ENCODE measurements at regions not wholly inside any gene's neighbourhood (a gene's known extent, or its start where the extent isn't known, plus 50 kb on each side); places are given as distances from the start of the nearest gene placed in this dataset.

- H3K9me3 ChIP-seq, result no peaks in the 10 kb centered on the region
- no peak overlapping the region for H3K27ac ChIP-seq
- no peak overlapping the region for H3K4me3 ChIP-seq
- ATAC-seq (ENCODE audit: insufficient number of reproducible peaks, low FRiP score, low read depth) (no peak), DNase-seq (ENCODE audit: low spot score) (no peak)
- no peaks in the 10 kb centered on the region for H3K36me3 ChIP-seq
- no peak for TF ChIP-seq CTCF (IDR thresholded peaks at IDR 0.05)
- no peaks in the 10 kb centered on the region for H3K4me1 ChIP-seq (ENCODE audit: control insufficient read depth in 1 of 2, low read depth in 2 of 2)
- H3K27me3 ChIP-seq (replicated peaks; ENCODE audit: insufficient read depth), result no peaks in the 10 kb centered on the region
These were observed 394.2 kb upstream of the SPRED2 start for GRCh38 chr2:65826567-65826966.

GRCh38 chr2:65823511-65823910, 391.1 kb upstream of the SPRED2 start:
- ATAC-seq (ENCODE audit: insufficient number of reproducible peaks, low FRiP score, low read depth) (no peak), DNase-seq (ENCODE audit: low spot score) (no peak)
- TF ChIP-seq CTCF (IDR thresholded peaks at IDR 0.05), result no peak
- no peak overlapping the region for H3K27ac ChIP-seq
- H3K4me3 ChIP-seq, result no peak overlapping the region
- no peaks in the 10 kb centered on the region for H3K9me3 ChIP-seq
- no peaks in the 10 kb centered on the region for H3K36me3 ChIP-seq
- H3K27me3 ChIP-seq (replicated peaks; ENCODE audit: insufficient read depth), result no peaks in the 10 kb centered on the region
- no peaks in the 10 kb centered on the region for H3K4me1 ChIP-seq (ENCODE audit: control insufficient read depth in 1 of 2, low read depth in 2 of 2)

- DNase-seq (ENCODE audit: low spot score), result no peak
- ATAC-seq (ENCODE audit: insufficient number of reproducible peaks, low FRiP score, low read depth), result no peak
- Histone ChIP-seq H3K36me3 (no peaks in the 10 kb centered on the region), H3K27ac (no peak overlapping the region), H3K4me3 (no peak overlapping the region), H3K27me3 (replicated peaks; ENCODE audit: insufficient read depth) (no peaks in the 10 kb centered on the region), H3K4me1 (ENCODE audit: control insufficient read depth in 1 of 2, low read depth in 2 of 2) (no peaks in the 10 kb centered on the region), H3K9me3 (no peaks in the 10 kb centered on the region)
- TF ChIP-seq CTCF (IDR thresholded peaks at IDR 0.05), result no peak
These were observed 388.1 kb upstream of the SPRED2 start for GRCh38 chr2:65820454-65820853.

GRCh38 chr2:65819963-65820362, 387.6 kb upstream of the SPRED2 start:
- Histone ChIP-seq H3K9me3 (no peaks in the 10 kb centered on the region), H3K4me3 (no peak overlapping the region), H3K27me3 (replicated peaks; ENCODE audit: insufficient read depth) (no peaks in the 10 kb centered on the region), H3K36me3 (no peaks in the 10 kb centered on the region), H3K4me1 (ENCODE audit: control insufficient read depth in 1 of 2, low read depth in 2 of 2) (no peaks in the 10 kb centered on the region), H3K27ac (no peak overlapping the region)
- no peak for ATAC-seq (ENCODE audit: insufficient number of reproducible peaks, low FRiP score, low read depth)
- no peak for TF ChIP-seq CTCF (IDR thresholded peaks at IDR 0.05)
- DNase-seq (ENCODE audit: low spot score), result no peak

GRCh38 chr2:65818873-65819451, 386.6 kb upstream of the SPRED2 start:
- Histone ChIP-seq H3K4me1 (ENCODE audit: control insufficient read depth in 1 of 2, low read depth in 2 of 2) (no peaks in the 10 kb centered on the region), H3K27ac (no peak overlapping the region), H3K36me3 (no peaks in the 10 kb centered on the region), H3K4me3 (no peak overlapping the region), H3K9me3 (no peaks in the 10 kb centered on the region), H3K27me3 (replicated peaks; ENCODE audit: insufficient read depth) (no peaks in the 10 kb centered on the region)
- no peak for ATAC-seq (ENCODE audit: insufficient number of reproducible peaks, low FRiP score, low read depth)
- DNase-seq (ENCODE audit: low spot score), result no peak
- TF ChIP-seq CTCF (IDR thresholded peaks at IDR 0.05), result no peak
